Endometrial microvascular endothelial cells (primary cell): ENCODE measurements at regions not wholly inside any gene's neighbourhood (a gene's known extent, or its start where the extent isn't known, plus 50 kb on each side); places are given as distances from the start of the nearest gene placed in this dataset.

Experiments
- in situ Hi-C: cut with HindIII; loops from 2 replicates; pipeline ENCODE4 v1.10.0; 2017; ENCODE audit warnings: low sequenced_read_pairs, low pct_unique_long_range_greater_than_20kb; ENCODE audit errors: inconsistent ontology term

GRCh38 chr5:142425286-142426065 lies 100.7 kb upstream of the SPRY4 start:
- in situ Hi-C loops = loop anchor here (10.0 kb wide), 1 partner anchor 119 kb away; no protein-coding TSS in a partner anchor

GRCh38 chr5:142422429-142422828 lies 97.6 kb upstream of the SPRY4 start:
- in situ Hi-C loops = loop anchor here (10.0 kb wide), 1 partner anchor 122 kb away; no protein-coding TSS in a partner anchor

- in situ Hi-C loops = loop anchor here (10.0 kb wide), 1 partner anchor 123 kb away; no protein-coding TSS in a partner anchor
Measured at GRCh38 chr5:142421621-142422397, 97.0 kb upstream of the SPRY4 start.

GRCh38 chr5:142421228-142421617 lies 96.4 kb upstream of the SPRY4 start:
- in situ Hi-C loops = loop anchor here (10.0 kb wide), 1 partner anchor 124 kb away; no protein-coding TSS in a partner anchor

GRCh38 chr5:142420561-142421227 lies 95.9 kb upstream of the SPRY4 start:
- in situ Hi-C loops = loop anchor here (10.0 kb wide), 1 partner anchor 124 kb away; no protein-coding TSS in a partner anchor

- in situ Hi-C loops = no loop called here
Measured at GRCh38 chr5:142412581-142412980, 87.8 kb upstream of the SPRY4 start.

DNA sequence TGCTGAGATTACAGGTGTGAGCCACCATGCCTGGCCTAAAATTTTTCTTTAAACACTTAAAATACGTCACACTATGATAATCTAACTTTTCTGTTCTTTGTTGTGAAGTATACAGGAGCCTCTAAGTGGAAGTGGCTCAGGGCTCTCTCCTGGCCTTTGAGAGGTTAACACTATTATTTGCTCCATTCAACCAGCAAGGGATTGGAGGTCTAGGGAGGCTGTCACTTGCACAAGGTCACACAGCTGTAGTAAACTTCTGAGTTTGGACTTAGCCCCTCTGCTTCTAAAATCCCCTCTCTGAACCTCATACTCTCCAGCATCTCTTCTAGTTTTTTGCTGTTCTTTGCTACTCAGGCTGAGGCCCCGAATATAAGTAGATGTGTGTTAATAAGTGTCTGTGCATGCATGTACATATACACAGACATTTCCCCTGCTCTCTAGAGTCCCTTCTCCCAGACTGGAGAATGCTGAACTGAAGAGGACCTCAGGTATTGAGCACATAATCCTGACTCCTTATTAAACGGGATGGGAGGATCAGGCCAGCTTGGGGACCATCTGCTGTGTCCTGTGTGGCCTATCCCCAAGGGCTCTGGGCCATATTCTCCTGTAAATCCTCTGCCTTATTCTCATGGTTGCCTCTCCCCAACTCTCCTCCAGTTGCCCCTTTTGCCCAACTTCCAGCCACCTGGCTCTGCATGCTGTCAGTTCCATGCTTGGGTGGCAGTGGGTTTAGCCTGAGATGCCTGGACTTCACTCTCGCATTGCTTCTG lies 87.0 kb upstream of the SPRY4 start:
- in situ Hi-C loops = no loop called here

DNA sequence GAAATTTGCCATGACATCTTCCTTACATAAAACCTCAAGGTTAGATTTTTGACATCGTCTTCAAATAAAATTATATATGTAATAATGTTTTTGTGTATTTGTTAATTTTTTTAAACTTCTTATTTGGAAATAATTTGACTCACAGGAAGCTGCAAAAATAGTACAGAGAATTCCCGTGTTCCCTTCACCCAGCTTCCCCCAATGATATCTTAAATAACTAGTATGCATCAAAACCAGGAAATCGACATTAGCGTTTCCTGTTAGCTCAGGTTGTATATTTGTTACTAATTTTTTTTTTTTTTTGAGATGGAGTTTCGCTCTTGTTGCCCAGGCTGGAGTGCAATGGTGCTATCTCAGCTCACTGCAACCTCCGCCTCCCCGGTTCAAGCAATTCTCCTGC lies 86.3 kb upstream of the SPRY4 start:
- in situ Hi-C loops = no loop called here

- in situ Hi-C loops = no loop called here
Measured at GRCh38 chr5:142408981-142409481, 84.2 kb upstream of the SPRY4 start.

DNA sequence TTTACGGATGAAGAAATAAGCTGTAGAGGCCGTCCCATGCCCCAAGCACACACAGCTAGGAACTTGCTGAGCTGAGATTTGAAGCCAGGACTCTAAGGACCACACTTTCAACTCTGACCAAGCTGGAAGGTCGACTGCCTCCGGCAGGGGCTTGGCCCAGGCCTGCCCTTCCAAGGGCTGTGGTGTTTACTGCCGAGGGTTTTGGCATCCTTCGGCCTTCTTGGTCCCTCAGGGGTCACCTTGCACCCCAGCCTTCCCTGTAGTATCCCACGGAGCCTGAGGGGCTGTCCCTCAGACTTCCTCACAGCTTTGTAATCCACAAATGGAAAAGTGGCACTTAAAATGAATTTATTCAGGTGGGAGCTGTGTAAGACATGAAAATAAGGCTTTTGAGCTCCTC lies 83.7 kb upstream of the SPRY4 start:
- in situ Hi-C loops = no loop called here

- in situ Hi-C loops = no loop called here
Measured at GRCh38 chr5:142405814-142406395, 81.1 kb upstream of the SPRY4 start.

GRCh38 chr5:142405023-142405422 lies 80.2 kb upstream of the SPRY4 start:
- in situ Hi-C loops = no loop called here

GRCh38 chr5:142404046-142404477 lies 79.2 kb upstream of the SPRY4 start:
- in situ Hi-C loops = no loop called here

GRCh38 chr5:142403583-142403982 lies 78.8 kb upstream of the SPRY4 start:
- in situ Hi-C loops = no loop called here

- in situ Hi-C loops = no loop called here
Measured at GRCh38 chr5:142402752-142403318, 78.0 kb upstream of the SPRY4 start.

- in situ Hi-C loops = no loop called here
Measured at GRCh38 chr5:142400415-142400814, 75.6 kb upstream of the SPRY4 start.

DNA sequence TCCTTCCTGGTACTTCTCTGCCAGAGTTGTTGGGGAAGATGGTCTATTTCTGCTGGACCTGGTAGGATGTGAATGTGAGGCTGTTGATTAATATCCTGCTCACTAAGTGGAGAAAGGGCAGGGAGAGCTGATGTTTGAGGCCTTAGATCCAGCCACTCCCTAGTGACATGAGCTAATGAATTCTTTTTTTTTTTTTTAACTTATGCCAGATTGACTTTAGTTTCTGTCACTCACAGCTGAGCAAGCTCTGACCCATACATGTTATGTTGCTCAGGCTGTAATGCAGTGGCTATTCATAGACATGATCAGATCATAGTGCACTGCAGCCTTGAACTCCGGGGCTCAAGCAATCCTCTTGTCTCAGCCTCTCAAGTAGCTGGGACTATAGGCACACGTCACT lies 75.1 kb upstream of the SPRY4 start:
- in situ Hi-C loops = no loop called here

GRCh38 chr5:142398730-142399055 lies 73.9 kb upstream of the SPRY4 start:
- in situ Hi-C loops = no loop called here
